ENCODE measurements at regions not wholly inside any gene's neighbourhood (a gene's known extent, or its start where the extent isn't known, plus 50 kb on each side); places are given as distances from the start of the nearest gene placed in this dataset.
"Not testable (repeated sequence)": the region's sequence is repeated elsewhere in the genome, so short reads cannot be mapped to it uniquely, and the experiment has no call there.

- DNase-seq (ENCODE audit: extremely low read depth, low read depth), result peak; percentile 77
Observed at GRCh38 chr7:81298951-81299666, 380.3 kb upstream of the SEMA3C start.

DNA sequence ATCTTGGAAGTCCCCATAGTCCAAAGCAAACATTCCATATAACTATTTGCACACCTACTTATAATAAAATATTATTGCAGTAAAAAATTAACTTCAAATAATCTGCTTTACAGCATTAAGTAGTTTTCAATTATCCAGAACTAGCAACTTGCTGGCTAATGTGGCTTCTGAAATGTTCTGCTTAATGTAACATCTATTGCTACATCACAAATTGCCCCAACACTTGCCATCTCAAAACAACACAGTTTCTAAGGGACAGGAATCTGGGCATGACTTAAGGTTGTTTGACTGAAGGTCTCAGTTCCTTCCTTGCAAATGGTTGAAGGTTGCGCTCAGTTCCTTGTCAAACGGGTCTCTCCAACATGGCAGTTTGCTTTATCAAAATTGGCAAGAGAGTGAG, 378.5 kb upstream of the SEMA3C start:
- DNase-seq (ENCODE audit: extremely low read depth, low read depth), result no peak

GRCh38 chr7:81296726-81297125, 377.9 kb upstream of the SEMA3C start:
- no peak for DNase-seq (ENCODE audit: extremely low read depth, low read depth)

DNA sequence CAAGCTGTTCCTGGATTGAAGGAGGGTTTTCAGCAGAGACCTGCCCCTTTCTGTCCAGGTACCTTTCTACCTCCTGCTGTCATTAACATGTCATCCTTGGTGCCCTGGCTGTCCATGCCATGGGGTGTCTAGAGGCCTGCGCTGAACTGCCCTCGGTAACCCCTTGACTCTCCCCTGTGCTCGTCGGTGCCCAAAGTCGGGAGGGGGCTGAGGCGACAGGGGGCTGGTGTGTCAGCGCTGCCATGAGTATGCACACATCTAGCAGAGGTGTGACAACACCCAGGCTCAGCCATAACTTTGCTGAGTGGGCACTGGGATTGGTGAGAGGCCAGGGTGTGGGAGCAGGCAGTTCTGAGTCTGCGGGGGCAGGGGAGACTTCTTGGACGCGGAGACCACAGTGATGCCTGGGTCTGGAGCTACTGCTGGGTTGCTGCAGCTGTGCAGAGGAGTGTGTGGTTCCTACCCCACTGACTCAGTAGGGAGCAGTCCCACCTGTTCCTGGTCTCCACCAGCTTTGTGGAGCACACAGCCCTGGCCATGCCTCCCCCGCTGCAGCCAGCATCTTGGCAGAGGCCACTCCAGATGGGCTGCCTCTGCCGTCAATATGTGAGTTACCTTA, 376.2 kb upstream of the SEMA3C start:
- no peak for DNase-seq (ENCODE audit: extremely low read depth, low read depth)

GRCh38 chr7:81293806-81294205, 375.0 kb upstream of the SEMA3C start:
- DNase-seq (ENCODE audit: extremely low read depth, low read depth), result no peak

DNA sequence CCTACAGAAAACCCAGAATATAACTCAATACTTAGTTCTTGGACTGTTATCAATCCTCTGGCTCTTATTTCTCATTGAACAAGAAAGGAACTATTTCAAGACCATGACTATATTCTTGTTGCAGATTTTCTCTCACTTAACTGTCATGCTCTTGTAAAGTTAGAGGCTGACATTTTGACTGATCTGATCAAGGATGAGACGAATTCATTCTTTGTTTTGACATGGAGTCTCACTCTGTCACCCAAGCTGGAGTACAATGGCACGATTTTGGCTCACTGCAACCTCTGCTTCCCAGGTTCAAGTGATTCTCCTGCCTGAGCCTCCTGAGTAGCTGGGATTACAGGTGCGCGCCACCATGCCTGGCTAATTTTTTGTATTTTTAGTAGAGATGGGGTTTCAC, 367.9 kb upstream of the SEMA3C start:
- not testable (repeated sequence) for DNase-seq (ENCODE audit: extremely low read depth, low read depth)

DNA sequence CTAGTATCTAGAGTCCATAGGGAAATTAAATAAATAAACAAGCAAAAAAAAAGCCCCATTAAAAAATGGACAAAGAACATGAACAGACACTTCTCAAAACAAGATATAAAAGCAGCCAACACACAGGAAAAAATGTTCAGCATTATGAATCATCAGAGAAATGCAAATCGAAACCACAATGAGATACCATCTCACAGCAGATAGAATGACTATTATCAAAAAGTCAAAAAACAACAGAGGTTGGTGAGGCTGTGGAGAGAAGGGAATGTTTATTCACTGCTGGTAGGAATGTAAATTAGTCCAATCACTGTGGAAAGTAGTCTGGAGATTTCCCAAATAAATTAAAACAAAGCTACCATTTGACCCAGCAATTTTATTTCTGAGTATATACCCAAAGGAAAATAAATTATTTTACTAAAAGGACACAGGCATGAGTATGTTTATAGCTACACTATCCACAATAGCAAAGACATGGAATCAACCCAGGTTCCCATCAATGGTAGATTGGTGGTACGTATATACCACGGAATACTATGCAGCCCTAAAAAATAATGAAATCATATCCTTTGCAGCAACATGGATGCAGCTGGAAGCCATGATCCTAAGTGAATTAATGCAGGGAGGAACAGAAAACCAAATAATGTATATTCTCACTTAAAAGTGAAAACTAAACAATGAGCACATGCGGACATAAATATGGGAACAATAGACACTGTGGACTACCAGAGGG, 366.5 kb upstream of the SEMA3C start:
- no peak for DNase-seq (ENCODE audit: extremely low read depth, low read depth)

DNA sequence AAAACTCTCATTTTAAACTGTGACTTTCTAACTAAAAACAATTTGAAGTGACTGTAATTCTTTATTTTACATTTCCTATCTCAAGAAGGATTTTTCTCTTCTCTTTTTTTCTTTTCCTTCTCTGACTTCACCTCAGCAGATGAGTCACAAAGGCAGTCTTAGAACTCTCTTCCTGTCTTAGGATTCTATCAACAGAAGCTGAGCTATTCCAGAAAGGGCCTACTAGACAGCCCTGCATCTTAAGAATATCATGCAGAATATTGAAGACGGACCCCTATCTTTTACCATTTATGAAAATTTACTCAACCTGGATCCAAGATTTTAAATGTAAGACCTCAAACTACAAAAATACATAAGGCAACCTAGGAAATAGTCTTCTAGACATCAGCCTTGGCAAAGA, 365.7 kb upstream of the SEMA3C start:
- DNase-seq (ENCODE audit: extremely low read depth, low read depth), result no peak

GRCh38 chr7:81280531-81280930, 361.7 kb upstream of the SEMA3C start:
- no peak for DNase-seq (ENCODE audit: extremely low read depth, low read depth)

- DNase-seq (ENCODE audit: extremely low read depth, low read depth), result no peak
Observed at GRCh38 chr7:81277691-81278090, 358.8 kb upstream of the SEMA3C start.

- DNase-seq (ENCODE audit: extremely low read depth, low read depth), result no peak
Observed at GRCh38 chr7:81273601-81274397, 354.9 kb upstream of the SEMA3C start.

GRCh38 chr7:81272176-81272575, 353.3 kb upstream of the SEMA3C start:
- no peak for DNase-seq (ENCODE audit: extremely low read depth, low read depth)

DNA sequence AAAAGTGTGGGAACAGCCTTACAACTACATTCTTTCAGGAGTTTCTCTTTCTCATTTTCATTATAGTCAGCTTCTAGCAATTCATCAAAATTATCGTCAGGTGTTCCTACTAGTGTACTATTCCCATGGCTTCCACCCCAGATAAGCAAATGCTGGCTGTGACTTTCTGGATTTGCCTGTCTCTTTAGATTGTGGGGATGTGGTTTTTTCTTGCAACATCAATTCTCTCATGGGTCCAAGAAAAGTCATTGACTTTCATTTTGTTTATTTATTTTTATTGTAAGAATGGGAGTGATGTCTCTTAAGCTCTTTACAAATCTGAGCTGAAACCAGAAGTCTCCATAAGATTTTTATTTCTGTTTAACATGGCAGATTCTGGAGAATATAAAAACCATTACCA, 349.7 kb upstream of the SEMA3C start:
- no peak for DNase-seq (ENCODE audit: extremely low read depth, low read depth)

GRCh38 chr7:81267508-81267907, 348.7 kb upstream of the SEMA3C start:
- DNase-seq (ENCODE audit: extremely low read depth, low read depth), result no peak

- DNase-seq (ENCODE audit: extremely low read depth, low read depth), result no peak
Observed at GRCh38 chr7:81264116-81264515, 345.3 kb upstream of the SEMA3C start.

DNA sequence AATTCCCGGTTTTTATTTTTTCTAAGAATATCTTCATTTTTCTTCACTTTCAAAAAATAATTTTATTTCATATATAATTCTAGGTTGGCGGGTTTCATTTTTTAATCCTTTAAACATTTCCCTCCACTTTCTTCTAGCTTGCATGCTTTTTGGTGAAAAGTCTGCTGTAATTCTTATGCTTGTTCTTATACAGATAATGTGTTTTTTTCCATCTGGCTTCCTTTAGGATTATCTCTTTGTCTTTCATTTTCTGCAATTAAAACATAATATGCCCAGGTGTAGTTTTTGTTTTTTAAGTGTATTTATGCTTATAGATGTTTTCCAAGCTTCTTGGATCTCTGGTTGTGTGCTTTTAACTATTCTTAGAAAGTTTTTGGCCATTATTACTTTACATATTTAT, 341.3 kb upstream of the SEMA3C start:
- DNase-seq (ENCODE audit: extremely low read depth, low read depth), result no peak

DNA sequence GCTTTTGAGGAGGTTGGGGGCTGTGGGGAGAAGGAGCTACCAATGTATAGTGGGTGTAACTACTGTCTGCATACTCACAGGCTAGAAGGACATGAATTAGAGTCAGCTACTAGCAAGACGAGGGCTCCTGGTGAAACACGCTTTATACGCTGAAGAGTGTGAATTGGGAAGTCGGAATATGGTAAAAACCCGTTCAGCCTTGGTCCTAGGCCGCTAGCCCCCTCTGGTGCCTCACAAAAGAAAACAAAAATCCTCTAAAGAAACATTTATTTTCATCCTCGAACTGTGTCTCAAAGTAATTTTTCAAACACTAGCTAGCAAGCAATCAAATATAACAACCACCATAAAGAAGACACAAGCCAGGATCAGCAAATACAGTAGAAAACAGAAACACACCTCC, 338.1 kb upstream of the SEMA3C start:
- no peak for DNase-seq (ENCODE audit: extremely low read depth, low read depth)

- peak; percentile 20 for DNase-seq (ENCODE audit: extremely low read depth, low read depth)
Observed at GRCh38 chr7:81248420-81248819, 329.6 kb upstream of the SEMA3C start.

DNA sequence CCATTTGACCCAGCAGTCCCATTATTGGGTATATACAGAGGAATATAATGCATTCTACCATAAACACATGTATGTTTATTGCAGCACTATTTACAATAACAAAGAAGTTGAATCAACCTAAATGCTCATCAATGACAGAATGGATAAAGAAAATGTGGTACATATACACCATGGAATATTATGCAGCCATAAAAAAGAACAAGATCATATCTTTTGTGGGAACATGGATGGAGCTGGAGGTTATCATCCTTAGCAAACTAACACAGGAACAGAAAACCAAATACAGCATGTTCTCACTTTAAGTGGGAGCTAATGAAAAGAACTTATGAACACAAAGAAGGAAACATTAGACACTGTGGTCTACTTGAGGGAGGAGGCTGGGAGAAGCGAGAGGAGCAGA, 328.5 kb upstream of the SEMA3C start:
- DNase-seq (ENCODE audit: extremely low read depth, low read depth), result not testable (repeated sequence)

GRCh38 chr7:81245353-81245752, 326.5 kb upstream of the SEMA3C start:
- no peak for DNase-seq (ENCODE audit: extremely low read depth, low read depth)

DNA sequence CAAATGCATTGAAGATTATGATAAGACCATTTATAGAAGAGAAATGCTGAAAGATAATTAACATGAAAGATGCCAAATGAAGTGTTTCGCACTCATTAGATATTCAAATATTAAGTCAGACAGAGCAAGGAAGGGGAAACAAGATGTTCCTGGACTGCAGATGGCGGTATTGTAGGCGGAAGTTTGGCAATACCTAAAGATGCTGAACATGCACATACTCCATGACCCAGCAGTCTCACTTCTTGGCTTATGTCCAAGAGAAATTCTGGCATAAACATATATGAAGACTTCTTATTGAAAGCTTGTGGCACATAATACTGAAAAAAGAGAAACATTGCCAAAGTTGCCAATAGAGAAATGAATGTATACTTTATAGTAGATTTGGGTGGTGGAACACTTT, 325.4 kb upstream of the SEMA3C start:
- peak; percentile 40 for DNase-seq (ENCODE audit: extremely low read depth, low read depth)

All from NCI-H460 (cell line).